ENCODE measurements at regions not wholly inside any gene's neighbourhood (a gene's known extent, or its start where the extent isn't known, plus 50 kb on each side); places are given as distances from the start of the nearest gene placed in this dataset.

GRCh38 chr4:34236118-34236517, 2008.2 kb downstream of the ARAP2 start:
- TF ChIP-seq EZH2 (IDR thresholded peaks at IDR 0.05; ENCODE audit: low read length, missing control alignments), result no peak
- no peak for TF ChIP-seq CTCF (conservative IDR thresholded peaks at IDR 0.05 in 1 of 2, IDR thresholded peaks at IDR 0.05 in 1 of 2; ENCODE audit: low read depth in 1 of 2, low read length in 2 of 2)
- no peaks in the 10 kb centered on the region for H3K27me3 ChIP-seq (ENCODE audit: control insufficient read depth, insufficient read depth, low read length)
- H3K79me2 ChIP-seq (ENCODE audit: control insufficient read depth, insufficient read depth, low read length), result no peaks in the 10 kb centered on the region
- no peaks in the 10 kb centered on the region for H3K4me1 ChIP-seq (ENCODE audit: control insufficient read depth, extremely low read depth, insufficient read depth, low read length)
- H3K4me2 ChIP-seq (ENCODE audit: extremely low read depth, insufficient read depth, low read length), result no peak overlapping the region
- no peak for DNase-seq (ENCODE audit: low read depth in 2 of 2)
- no peaks in the 10 kb centered on the region for H3K36me3 ChIP-seq (ENCODE audit: control insufficient read depth, insufficient read depth, low read length)
- no peak overlapping the region for H3K4me3 ChIP-seq (replicated peaks in 1 of 4; ENCODE audit: control extremely low read depth in 1 of 4, insufficient read depth in 1 of 4, low read depth in 3 of 4, low read length in 4 of 4)
- no peak overlapping the region for H3K27ac ChIP-seq (ENCODE audit: insufficient read depth, low read length)
- H2AFZ ChIP-seq (ENCODE audit: low read length), result no peak overlapping the region
- no peaks in the 10 kb centered on the region for H3K9me3 ChIP-seq (ENCODE audit: control insufficient read depth, insufficient read depth, low read depth, low read length)
- no peak overlapping the region for H3K9ac ChIP-seq (ENCODE audit: insufficient read depth, low read length)
- no peaks in the 10 kb centered on the region for H4K20me1 ChIP-seq (ENCODE audit: control insufficient read depth, extremely low read depth, insufficient read depth, low read length)

GRCh38 chr4:34245276-34245675, 1999.0 kb downstream of the ARAP2 start:
- no peaks in the 10 kb centered on the region for H3K4me1 ChIP-seq (ENCODE audit: control insufficient read depth, extremely low read depth, insufficient read depth, low read length)
- no peaks in the 10 kb centered on the region for H3K79me2 ChIP-seq (ENCODE audit: control insufficient read depth, insufficient read depth, low read length)
- no peaks in the 10 kb centered on the region for H3K36me3 ChIP-seq (ENCODE audit: control insufficient read depth, insufficient read depth, low read length)
- H4K20me1 ChIP-seq (ENCODE audit: control insufficient read depth, extremely low read depth, insufficient read depth, low read length), result no peaks in the 10 kb centered on the region
- H3K27ac ChIP-seq (ENCODE audit: insufficient read depth, low read length), result no peak overlapping the region
- no peaks in the 10 kb centered on the region for H3K9me3 ChIP-seq (ENCODE audit: control insufficient read depth, insufficient read depth, low read depth, low read length)
- no peak for DNase-seq (ENCODE audit: low read depth in 2 of 2)
- H3K4me2 ChIP-seq (ENCODE audit: extremely low read depth, insufficient read depth, low read length), result no peak overlapping the region
- no peak overlapping the region for H2AFZ ChIP-seq (ENCODE audit: low read length)
- H3K9ac ChIP-seq (ENCODE audit: insufficient read depth, low read length), result no peak overlapping the region
- TF ChIP-seq CTCF (conservative IDR thresholded peaks at IDR 0.05 in 1 of 2, IDR thresholded peaks at IDR 0.05 in 1 of 2; ENCODE audit: low read depth in 1 of 2, low read length in 2 of 2) (no peak), EZH2 (IDR thresholded peaks at IDR 0.05; ENCODE audit: low read length, missing control alignments) (no peak)
- no peaks in the 10 kb centered on the region for H3K27me3 ChIP-seq (ENCODE audit: control insufficient read depth, insufficient read depth, low read length)
- H3K4me3 ChIP-seq (replicated peaks in 1 of 4; ENCODE audit: control extremely low read depth in 1 of 4, insufficient read depth in 1 of 4, low read depth in 3 of 4, low read length in 4 of 4), result no peak overlapping the region

- DNase-seq (ENCODE audit: low read depth in 2 of 2), result peak; percentile 1 to 48
- Histone ChIP-seq H3K9ac (ENCODE audit: insufficient read depth, low read length) (no peak overlapping the region), H3K79me2 (ENCODE audit: control insufficient read depth, insufficient read depth, low read length) (no peaks in the 10 kb centered on the region), H3K27ac (ENCODE audit: insufficient read depth, low read length) (no peak overlapping the region), H3K4me2 (ENCODE audit: extremely low read depth, insufficient read depth, low read length) (no peak overlapping the region), H3K4me3 (replicated peaks in 1 of 4; ENCODE audit: control extremely low read depth in 1 of 4, insufficient read depth in 1 of 4, low read depth in 3 of 4, low read length in 4 of 4) (no peak overlapping the region), H3K27me3 (ENCODE audit: control insufficient read depth, insufficient read depth, low read length) (no peaks in the 10 kb centered on the region), H3K9me3 (ENCODE audit: control insufficient read depth, insufficient read depth, low read depth, low read length) (no peaks in the 10 kb centered on the region), H3K36me3 (ENCODE audit: control insufficient read depth, insufficient read depth, low read length) (no peaks in the 10 kb centered on the region), H2AFZ (ENCODE audit: low read length) (no peak overlapping the region), H4K20me1 (ENCODE audit: control insufficient read depth, extremely low read depth, insufficient read depth, low read length) (no peaks in the 10 kb centered on the region), H3K4me1 (ENCODE audit: control insufficient read depth, extremely low read depth, insufficient read depth, low read length) (no peaks in the 10 kb centered on the region)
- TF ChIP-seq EZH2 (IDR thresholded peaks at IDR 0.05; ENCODE audit: low read length, missing control alignments) (no peak), CTCF (conservative IDR thresholded peaks at IDR 0.05 in 1 of 2, IDR thresholded peaks at IDR 0.05 in 1 of 2; ENCODE audit: low read depth in 1 of 2, low read length in 2 of 2) (no peak)
These were observed 1993.8 kb downstream of the ARAP2 start for GRCh38 chr4:34250562-34250961.

All from fibroblast of lung (primary cell).